Ovary (tissue), 3 donors: ENCODE measurements at regions not wholly inside any gene's neighbourhood (a gene's known extent, or its start where the extent isn't known, plus 50 kb on each side); places are given as distances from the start of the nearest gene placed in this dataset.

ENCODE experiments used
- CTCF ChIP-seq, 3 donors: fragments of 450-650 bp in 2 of 3; fragments of 200-600 bp in 1 of 3; IDR thresholded peaks; one replicate each; pipeline versions ENCODE4 v1.5.1 to v1.8.0; 2016 to 2022; ENCODE audit warnings: antibody characterized with exemption in 3 of 3, mild to moderate bottlenecking in 1 of 3
- POLR2A ChIP-seq: fragments of 450-650 bp; IDR thresholded peaks from one replicate; pipeline ENCODE4 v1.6.1; 2017; ENCODE audit warnings: antibody characterized with exemption, mild to moderate bottlenecking, moderate library complexity
- donor health status: DM: no; HTN: no; CAD: no.

GRCh38 chr12:46491548-46491947, 119.0 kb upstream of the SLC38A2 start:
- TF ChIP-seq CTCF (IDR thresholded peaks at IDR 0.05) (no peak), POLR2A (no peak)
